NCI-H2107 treated with DMSO at 0.1 percent for 48 hours (cell line): ENCODE measurements at regions not wholly inside any gene's neighbourhood (a gene's known extent, or its start where the extent isn't known, plus 50 kb on each side); places are given as distances from the start of the nearest gene placed in this dataset.

Source experiments
- DNase-seq: peaks from one replicate; lab custom pipeline; 2025; ENCODE audit not compliant: unreplicated experiment; lab: John Stamatoyannopoulos, UW

GRCh38 chr18:33517950-33518349, 60.1 kb upstream of the ASXL3 start:
- DNase-seq, result no peak

- no peak for DNase-seq
Measured at GRCh38 chr18:33513027-33513426, 65.0 kb upstream of the ASXL3 start.

DNA sequence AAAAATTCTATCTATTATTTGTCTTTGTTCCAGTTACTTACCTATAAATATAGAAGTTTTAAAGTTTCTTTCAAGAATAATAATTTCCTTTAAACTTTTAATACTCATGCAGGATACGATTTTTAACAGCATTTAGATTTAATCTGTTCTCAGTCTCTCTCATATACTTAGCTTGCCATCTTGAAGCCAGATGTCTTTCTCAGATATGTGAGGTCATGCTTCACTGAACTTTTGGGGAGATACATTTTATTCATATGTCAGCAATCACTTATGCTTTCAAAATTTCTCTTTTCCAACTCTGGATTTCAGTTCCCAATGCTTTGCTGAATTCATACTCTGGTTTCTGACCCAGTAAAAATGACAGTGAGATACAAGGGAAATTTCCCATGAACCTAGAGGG, 66.5 kb upstream of the CCDC178 start:
- no peak for DNase-seq

DNA sequence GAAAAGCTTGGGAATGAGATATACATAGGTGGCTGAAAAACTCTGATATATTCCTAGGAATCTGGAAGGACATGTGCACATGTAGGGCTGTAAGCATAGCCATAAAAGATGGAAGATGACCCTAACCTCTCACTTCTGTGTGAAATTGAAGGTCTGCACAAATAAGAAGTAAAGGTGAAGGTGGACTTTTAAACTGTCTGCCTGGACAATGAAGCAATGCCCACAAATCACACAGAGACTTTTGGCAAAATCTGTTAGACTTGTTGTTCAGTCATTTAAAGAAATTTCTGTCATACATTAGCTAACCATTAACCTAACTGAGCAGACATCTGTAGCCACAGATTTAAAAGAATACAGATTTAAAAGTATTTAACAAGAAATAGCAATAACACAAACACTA, 65.3 kb upstream of the CCDC178 start:
- no peak for DNase-seq

GRCh38 chr18:33505297-33505696, 64.8 kb upstream of the CCDC178 start:
- DNase-seq, result no peak

DNA sequence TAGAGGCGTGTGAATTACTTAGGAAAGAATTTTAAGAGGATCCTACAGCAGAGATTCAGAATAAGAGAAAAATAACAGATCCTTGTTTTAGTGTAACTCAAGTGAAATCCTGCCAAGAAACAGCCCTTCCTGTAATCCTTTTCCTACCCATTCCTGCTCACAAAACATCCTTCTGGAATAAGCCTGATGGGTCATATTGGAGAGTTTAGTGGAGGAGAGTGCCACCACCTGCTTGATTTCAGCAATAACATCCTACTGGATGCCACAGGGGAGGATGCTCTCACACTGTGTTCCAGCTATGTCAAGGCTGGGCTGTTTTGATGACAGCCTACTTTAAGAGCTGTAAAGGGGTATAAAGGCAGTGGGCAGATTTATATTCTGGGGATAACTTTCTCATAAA, 54.8 kb upstream of the CCDC178 start:
- DNase-seq, result peak; percentile 35
